Natural killer cell (primary cell): ENCODE measurements at regions not wholly inside any gene's neighbourhood (a gene's known extent, or its start where the extent isn't known, plus 50 kb on each side); places are given as distances from the start of the nearest gene placed in this dataset.

Experiments
- ATAC-seq, 3 donors: fragments of 150-1000 bp in 2 of 3; fragments of 200-7000 bp in 1 of 3; cut with Tn5 transposase; 1 replicate in 1 of 3; 2 replicates in 2 of 3; pipeline ENCODE4 v1.10.0; 2021; ENCODE audit warnings: mild to moderate bottlenecking in 2 of 3, moderate library complexity in 2 of 3
- DNase-seq, 2 donors: peaks; one replicate each; pipeline versions ENCODE4 v3.0.0 to v3.0.0-alpha.2; 2013 to 2021; ENCODE audit warnings: mixed read lengths in 1 of 2
- H3K27ac ChIP-seq: one replicate; pipeline ENCODE4 v1.5.1; 2013; ENCODE audit warnings: mild to moderate bottlenecking, low read length
- H3K27me3 ChIP-seq: one replicate; pipeline ENCODE4 v1.6.1; 2013; ENCODE audit warnings: low read length; ENCODE audit not compliant: control insufficient read depth, insufficient read depth
- H3K36me3 ChIP-seq: one replicate; pipeline ENCODE4 v1.6.1; 2013; ENCODE audit warnings: low read length; ENCODE audit not compliant: control insufficient read depth, insufficient read depth
- H3K4me1 ChIP-seq: one replicate; pipeline ENCODE4 v1.6.1; 2013; ENCODE audit warnings: low read length; ENCODE audit not compliant: control insufficient read depth, insufficient read depth
- H3K4me3 ChIP-seq: one replicate; pipeline ENCODE4 v1.5.1; 2013; ENCODE audit warnings: low read length
- H3K9me3 ChIP-seq: one replicate; pipeline ENCODE4 v1.6.1; 2013; ENCODE audit warnings: low read length; ENCODE audit not compliant: control insufficient read depth, insufficient read depth
- H3K27ac Mint-ChIP-seq, 2 donors: one replicate each; pipeline ENCODE4 v1.8.0; 2022; ENCODE audit warnings: mild to moderate bottlenecking in 2 of 2, mixed read lengths in 2 of 2, moderate library complexity in 1 of 2
- H3K27me3 Mint-ChIP-seq, 2 donors: one replicate each; pipeline ENCODE4 v1.8.0; 2022; ENCODE audit warnings: low read depth in 2 of 2, mixed read lengths in 2 of 2
- H3K36me3 Mint-ChIP-seq: one replicate; pipeline ENCODE4 v1.8.0; 2022; ENCODE audit warnings: mixed read lengths
- H3K4me1 Mint-ChIP-seq, 2 donors: one replicate each; pipeline ENCODE4 v1.8.0; 2022; ENCODE audit warnings: mixed read lengths in 2 of 2
- H3K4me3 Mint-ChIP-seq: one replicate; pipeline ENCODE4 v1.8.0; 2022; ENCODE audit warnings: mild to moderate bottlenecking, moderate library complexity, mixed read lengths
- H3K9me3 Mint-ChIP-seq, 2 donors: one replicate each; pipeline ENCODE4 v1.8.0; 2022; ENCODE audit warnings: mixed read lengths in 2 of 2
- CTCF ChIP-seq: fragments of 200-600 bp; IDR thresholded peaks from one replicate; pipeline ENCODE4 v1.8.0; 2022; ENCODE audit warnings: antibody characterized with exemption
- whole genome bisulfite sequencing: methylation state at CpG from one replicate; pipeline ENCODE4 v1.1.7; 2013; ENCODE audit warnings: missing lambda C conversion rate; ENCODE audit not compliant: insufficient coverage; 5-methylcytosine and 5-hydroxymethylcytosine counted together
- intact Hi-C: fragments of 100-400 bp; cut with micrococcal nuclease; formaldehyde crosslinking; loops from one replicate; pipeline ENCODE4 v1.14.2; 2022

- ATAC-seq, result no peak
- intact Hi-C loops, result no loop called here
- Histone ChIP-seq H3K9me3 (no peaks in the 10 kb centered on the region), H3K27me3 (no peaks in the 10 kb centered on the region), H3K36me3 (no peaks in the 10 kb centered on the region), H3K4me3 (no peak overlapping the region), H3K4me1 (no peaks in the 10 kb centered on the region), H3K27ac (no peak overlapping the region)
- Mint-ChIP-seq H3K4me1 (no peaks in the 10 kb centered on the region), H3K27me3 (peaks cover 0 to 2% of the 10 kb centered on the region in 2 donors), H3K36me3 (no peaks in the 10 kb centered on the region), H3K4me3 (no peak overlapping the region), H3K27ac (no peak overlapping the region), H3K9me3 (no peaks in the 10 kb centered on the region)
- DNase-seq, result no peak
- WGBS, result 100% methylated on average over 2 of the region's 2 CpGs
- no peak for TF ChIP-seq CTCF
Measured at GRCh38 chr1:24252185-24252780, 65.2 kb upstream of the IFNLR1 start.

- Mint-ChIP-seq H3K36me3 (no peaks in the 10 kb centered on the region), H3K27me3 (peaks cover 0 to 2% of the 10 kb centered on the region in 2 donors), H3K4me3 (no peak overlapping the region), H3K4me1 (no peaks in the 10 kb centered on the region), H3K9me3 (no peaks in the 10 kb centered on the region), H3K27ac (no peak overlapping the region)
- DNase-seq, result no peak
- WGBS, result no CpG with 5 or more reads among the region's 2 CpGs
- Histone ChIP-seq H3K36me3 (no peaks in the 10 kb centered on the region), H3K27me3 (no peaks in the 10 kb centered on the region), H3K4me1 (no peaks in the 10 kb centered on the region), H3K27ac (no peak overlapping the region), H3K9me3 (no peaks in the 10 kb centered on the region), H3K4me3 (no peak overlapping the region)
- intact Hi-C loops, result no loop called here
- ATAC-seq, result no peak
- TF ChIP-seq CTCF, result no peak
Measured at GRCh38 chr1:24251501-24251900, 64.4 kb upstream of the IFNLR1 start.

GRCh38 chr1:24250791-24251190, 63.7 kb upstream of the IFNLR1 start:
- H3K9me3 Mint-ChIP-seq, result no peaks in the 10 kb centered on the region
- H3K4me1 Mint-ChIP-seq, result no peaks in the 10 kb centered on the region
- Histone ChIP-seq H3K36me3 (no peaks in the 10 kb centered on the region), H3K4me1 (no peaks in the 10 kb centered on the region), H3K9me3 (no peaks in the 10 kb centered on the region), H3K27me3 (no peaks in the 10 kb centered on the region), H3K4me3 (no peak overlapping the region), H3K27ac (no peak overlapping the region)
- no peak overlapping the region for H3K4me3 Mint-ChIP-seq
- no peak for TF ChIP-seq CTCF
- no peak for ATAC-seq
- intact Hi-C loops, result no loop called here
- WGBS, result 95% methylated on average over 2 of the region's 2 CpGs
- H3K36me3 Mint-ChIP-seq, result no peaks in the 10 kb centered on the region
- H3K27me3 Mint-ChIP-seq, result peaks cover 0 to 2% of the 10 kb centered on the region in 2 donors
- no peak overlapping the region for H3K27ac Mint-ChIP-seq
- no peak for DNase-seq

- H3K27ac ChIP-seq, result no peak overlapping the region
- no peaks in the 10 kb centered on the region for H3K36me3 ChIP-seq
- H3K27me3 Mint-ChIP-seq, result peaks cover 0 to 2% of the 10 kb centered on the region in 2 donors
- no peak overlapping the region for H3K27ac Mint-ChIP-seq
- no peak overlapping the region for H3K4me3 ChIP-seq
- ATAC-seq (no peak), DNase-seq (no peak)
- no peaks in the 10 kb centered on the region for H3K9me3 ChIP-seq
- 70% methylated on average over 1 of the region's 2 CpGs for WGBS
- H3K27me3 ChIP-seq, result no peaks in the 10 kb centered on the region
- no peak for TF ChIP-seq CTCF
- H3K4me1 Mint-ChIP-seq, result no peaks in the 10 kb centered on the region
- no peaks in the 10 kb centered on the region for H3K36me3 Mint-ChIP-seq
- H3K9me3 Mint-ChIP-seq, result no peaks in the 10 kb centered on the region
- intact Hi-C loops, result no loop called here
- H3K4me3 Mint-ChIP-seq, result no peak overlapping the region
- no peaks in the 10 kb centered on the region for H3K4me1 ChIP-seq
Measured at GRCh38 chr1:24250224-24250623, 63.1 kb upstream of the IFNLR1 start.
